IMR-90 (cell line): ENCODE measurements at regions not wholly inside any gene's neighbourhood (a gene's known extent, or its start where the extent isn't known, plus 50 kb on each side); places are given as distances from the start of the nearest gene placed in this dataset.

Experiments
- CEBPB ChIP-seq: IDR thresholded peaks from 2 replicates; pipeline ENCODE4 v1.6.1; 2012; ENCODE audit warnings: low read depth, low read length, improper control_type of control experiment
- CHD1 ChIP-seq: IDR thresholded peaks from 2 replicates; pipeline ENCODE4 v1.6.1; 2012; ENCODE audit warnings: low read depth, low read length, improper control_type of control experiment
- MAFK ChIP-seq: IDR thresholded peaks from 2 replicates; pipeline ENCODE4 v1.6.1; 2012; ENCODE audit warnings: low read depth, low read length, improper control_type of control experiment
- MAZ ChIP-seq: IDR thresholded peaks from 2 replicates; pipeline ENCODE4 v1.6.1; 2012; ENCODE audit warnings: low read depth, mild to moderate bottlenecking, low read length, improper control_type of control experiment, moderate library complexity, borderline replicate concordance
- MXI1 ChIP-seq: IDR thresholded peaks from 2 replicates; pipeline ENCODE4 v1.6.1; 2012; ENCODE audit warnings: low read depth, mild to moderate bottlenecking, low read length, moderate library complexity, borderline replicate concordance
- POLR2A ChIP-seq: IDR thresholded peaks from 2 replicates; pipeline ENCODE4 v1.6.1; 2012; ENCODE audit warnings: mild to moderate bottlenecking, low read depth, low read length
- RAD21 ChIP-seq: IDR thresholded peaks from 2 replicates; pipeline ENCODE4 v1.6.1; 2012; ENCODE audit warnings: low read length, improper control_type of control experiment
- RCOR1 ChIP-seq: IDR thresholded peaks from 2 replicates; pipeline ENCODE4 v1.6.1; 2012; ENCODE audit warnings: mild to moderate bottlenecking, low read length, improper control_type of control experiment; ENCODE audit not compliant: insufficient replicate concordance
- RFX5 ChIP-seq: IDR thresholded peaks from 2 replicates; pipeline ENCODE4 v1.8.0; 2012; ENCODE audit warnings: low read depth, mild to moderate bottlenecking, low read length, moderate library complexity
- SMC3 ChIP-seq: fragments of 150-350 bp; IDR thresholded peaks from 2 replicates; pipeline ENCODE4 v1.6.1; 2016; ENCODE audit warnings: low read depth, mild to moderate bottlenecking, antibody characterized with exemption, low read length, moderate library complexity
- TF ChIP-seq, protein P1 (sequence below): conservative IDR thresholded peaks from 2 replicates; pipeline ENCODE4 v1.5.1; 2012; ENCODE audit warnings: mild to moderate bottlenecking, low read depth, low read length, improper control_type of control experiment
- TF ChIP-seq, protein P2 (sequence below): fragments of 150-350 bp; IDR thresholded peaks from 2 replicates; pipeline ENCODE4 v1.6.1; 2016; ENCODE audit warnings: low read depth, mild to moderate bottlenecking, low read length, moderate library complexity, borderline replicate concordance

DNA sequence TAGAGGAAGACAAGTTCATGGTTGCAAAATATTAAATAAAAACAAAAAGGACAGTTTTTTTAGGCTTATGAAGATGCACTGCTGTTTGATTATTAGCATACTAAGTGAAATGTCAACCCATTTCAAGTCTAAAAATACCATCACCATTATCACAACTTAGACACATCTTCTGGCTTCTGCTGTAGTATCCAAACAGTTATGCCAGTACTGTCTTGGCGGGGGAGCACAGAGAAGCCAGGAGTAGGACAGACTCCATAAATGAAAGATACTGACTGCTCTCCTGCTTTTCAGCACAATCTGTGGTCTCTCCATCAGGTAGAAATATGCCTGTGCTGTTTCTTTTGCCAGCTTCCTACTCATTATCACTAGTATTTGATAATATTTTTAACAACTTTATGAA is 179.2 kb upstream of the DSEL start:
- TF ChIP-seq, protein P1, sequence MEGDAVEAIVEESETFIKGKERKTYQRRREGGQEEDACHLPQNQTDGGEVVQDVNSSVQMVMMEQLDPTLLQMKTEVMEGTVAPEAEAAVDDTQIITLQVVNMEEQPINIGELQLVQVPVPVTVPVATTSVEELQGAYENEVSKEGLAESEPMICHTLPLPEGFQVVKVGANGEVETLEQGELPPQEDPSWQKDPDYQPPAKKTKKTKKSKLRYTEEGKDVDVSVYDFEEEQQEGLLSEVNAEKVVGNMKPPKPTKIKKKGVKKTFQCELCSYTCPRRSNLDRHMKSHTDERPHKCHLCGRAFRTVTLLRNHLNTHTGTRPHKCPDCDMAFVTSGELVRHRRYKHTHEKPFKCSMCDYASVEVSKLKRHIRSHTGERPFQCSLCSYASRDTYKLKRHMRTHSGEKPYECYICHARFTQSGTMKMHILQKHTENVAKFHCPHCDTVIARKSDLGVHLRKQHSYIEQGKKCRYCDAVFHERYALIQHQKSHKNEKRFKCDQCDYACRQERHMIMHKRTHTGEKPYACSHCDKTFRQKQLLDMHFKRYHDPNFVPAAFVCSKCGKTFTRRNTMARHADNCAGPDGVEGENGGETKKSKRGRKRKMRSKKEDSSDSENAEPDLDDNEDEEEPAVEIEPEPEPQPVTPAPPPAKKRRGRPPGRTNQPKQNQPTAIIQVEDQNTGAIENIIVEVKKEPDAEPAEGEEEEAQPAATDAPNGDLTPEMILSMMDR, result no peak
- TF ChIP-seq RAD21, result no peak
- TF ChIP-seq MAZ, result no peak
- TF ChIP-seq POLR2A, result no peak
- no peak for TF ChIP-seq CEBPB
- no peak for TF ChIP-seq MXI1
- TF ChIP-seq RFX5, result no peak
- no peak for TF ChIP-seq CHD1
- TF ChIP-seq MAFK, result no peak
- TF ChIP-seq RCOR1, result no peak
- TF ChIP-seq, protein P2, sequence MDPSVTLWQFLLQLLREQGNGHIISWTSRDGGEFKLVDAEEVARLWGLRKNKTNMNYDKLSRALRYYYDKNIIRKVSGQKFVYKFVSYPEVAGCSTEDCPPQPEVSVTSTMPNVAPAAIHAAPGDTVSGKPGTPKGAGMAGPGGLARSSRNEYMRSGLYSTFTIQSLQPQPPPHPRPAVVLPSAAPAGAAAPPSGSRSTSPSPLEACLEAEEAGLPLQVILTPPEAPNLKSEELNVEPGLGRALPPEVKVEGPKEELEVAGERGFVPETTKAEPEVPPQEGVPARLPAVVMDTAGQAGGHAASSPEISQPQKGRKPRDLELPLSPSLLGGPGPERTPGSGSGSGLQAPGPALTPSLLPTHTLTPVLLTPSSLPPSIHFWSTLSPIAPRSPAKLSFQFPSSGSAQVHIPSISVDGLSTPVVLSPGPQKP, result no peak
- TF ChIP-seq SMC3, result no peak
